ENCODE measurements at regions not wholly inside any gene's neighbourhood (a gene's known extent, or its start where the extent isn't known, plus 50 kb on each side); places are given as distances from the start of the nearest gene placed in this dataset.

DNA sequence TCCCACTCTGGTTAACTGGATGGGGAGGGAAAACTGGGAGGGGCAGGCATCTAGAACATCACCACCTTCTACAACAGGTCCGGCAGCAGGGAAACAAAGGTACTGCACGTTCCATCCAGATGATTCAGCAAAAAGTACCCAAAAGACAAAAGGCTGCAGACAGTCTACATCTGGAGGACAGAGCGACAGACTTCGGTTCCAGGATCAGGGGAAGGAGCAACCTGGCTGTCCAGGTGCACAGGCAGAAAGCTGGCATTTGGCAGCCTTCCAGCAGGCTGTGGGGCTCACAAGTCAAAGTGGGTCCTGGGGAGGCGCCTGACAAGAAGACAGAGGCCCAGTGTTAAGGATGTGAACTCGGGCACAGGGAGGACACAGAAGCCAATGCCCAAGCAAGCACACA lies 202.9 kb downstream of the SUCLA2 start (continued):
- TF ChIP-seq, protein P1, sequence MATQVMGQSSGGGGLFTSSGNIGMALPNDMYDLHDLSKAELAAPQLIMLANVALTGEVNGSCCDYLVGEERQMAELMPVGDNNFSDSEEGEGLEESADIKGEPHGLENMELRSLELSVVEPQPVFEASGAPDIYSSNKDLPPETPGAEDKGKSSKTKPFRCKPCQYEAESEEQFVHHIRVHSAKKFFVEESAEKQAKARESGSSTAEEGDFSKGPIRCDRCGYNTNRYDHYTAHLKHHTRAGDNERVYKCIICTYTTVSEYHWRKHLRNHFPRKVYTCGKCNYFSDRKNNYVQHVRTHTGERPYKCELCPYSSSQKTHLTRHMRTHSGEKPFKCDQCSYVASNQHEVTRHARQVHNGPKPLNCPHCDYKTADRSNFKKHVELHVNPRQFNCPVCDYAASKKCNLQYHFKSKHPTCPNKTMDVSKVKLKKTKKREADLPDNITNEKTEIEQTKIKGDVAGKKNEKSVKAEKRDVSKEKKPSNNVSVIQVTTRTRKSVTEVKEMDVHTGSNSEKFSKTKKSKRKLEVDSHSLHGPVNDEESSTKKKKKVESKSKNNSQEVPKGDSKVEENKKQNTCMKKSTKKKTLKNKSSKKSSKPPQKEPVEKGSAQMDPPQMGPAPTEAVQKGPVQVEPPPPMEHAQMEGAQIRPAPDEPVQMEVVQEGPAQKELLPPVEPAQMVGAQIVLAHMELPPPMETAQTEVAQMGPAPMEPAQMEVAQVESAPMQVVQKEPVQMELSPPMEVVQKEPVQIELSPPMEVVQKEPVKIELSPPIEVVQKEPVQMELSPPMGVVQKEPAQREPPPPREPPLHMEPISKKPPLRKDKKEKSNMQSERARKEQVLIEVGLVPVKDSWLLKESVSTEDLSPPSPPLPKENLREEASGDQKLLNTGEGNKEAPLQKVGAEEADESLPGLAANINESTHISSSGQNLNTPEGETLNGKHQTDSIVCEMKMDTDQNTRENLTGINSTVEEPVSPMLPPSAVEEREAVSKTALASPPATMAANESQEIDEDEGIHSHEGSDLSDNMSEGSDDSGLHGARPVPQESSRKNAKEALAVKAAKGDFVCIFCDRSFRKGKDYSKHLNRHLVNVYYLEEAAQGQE (IDR thresholded peaks at IDR 0.05): no peak
- TF ChIP-seq, protein P2, sequence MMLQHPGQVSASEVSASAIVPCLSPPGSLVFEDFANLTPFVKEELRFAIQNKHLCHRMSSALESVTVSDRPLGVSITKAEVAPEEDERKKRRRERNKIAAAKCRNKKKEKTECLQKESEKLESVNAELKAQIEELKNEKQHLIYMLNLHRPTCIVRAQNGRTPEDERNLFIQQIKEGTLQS (IDR thresholded peaks at IDR 0.05): no peak
- TF ChIP-seq GABPA (IDR thresholded peaks at IDR 0.05 in 1 of 2, conservative IDR thresholded peaks at IDR 0.05 in 1 of 2) (no peak), RAD21 (IDR thresholded peaks at IDR 0.05) (no peak)

DNA sequence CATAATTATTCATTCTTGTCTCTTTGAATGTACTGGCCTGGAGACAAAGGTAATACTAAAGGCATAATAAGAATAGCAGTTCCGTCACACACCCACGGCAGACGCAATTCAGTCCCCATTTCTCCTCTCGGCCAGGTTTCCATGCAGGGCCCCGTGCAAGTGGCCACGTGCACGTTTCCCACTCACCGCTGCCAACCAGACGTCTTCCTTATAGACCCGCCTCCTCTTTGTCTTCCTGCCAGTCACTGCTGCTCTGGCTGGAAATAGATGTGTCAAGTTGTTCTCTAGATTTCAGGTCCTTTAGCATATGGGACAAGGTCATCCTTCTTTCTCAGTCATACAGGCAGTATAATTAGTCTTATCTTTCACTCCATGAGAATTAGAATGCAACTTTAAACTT lies 204.3 kb downstream of the SUCLA2 start:
- Histone ChIP-seq H3K9me3 (ENCODE audit: control insufficient read depth in 4 of 4, low read length in 3 of 4) (no peaks in the 10 kb centered on the region), H3K27ac (ENCODE audit: low read depth in 1 of 2, low read length in 2 of 2) (no peak overlapping the region), H3K4me1 (ENCODE audit: control insufficient read depth in 4 of 4, insufficient read depth in 4 of 4, low read length in 3 of 4) (no peaks in the 10 kb centered on the region), H3K4me3 (ENCODE audit: low read depth in 1 of 3, low read length in 3 of 3) (no peak overlapping the region), H3K9ac (ENCODE audit: low read depth in 1 of 2, low read length in 2 of 2) (no peak overlapping the region), H3K36me3 (ENCODE audit: control insufficient read depth in 4 of 4, insufficient read depth in 3 of 4, low read depth in 1 of 4, low read length in 3 of 4) (no peaks in the 10 kb centered on the region), H3K27me3 (ENCODE audit: control insufficient read depth in 4 of 4, insufficient read depth in 4 of 4, low read length in 3 of 4) (no peaks in the 10 kb centered on the region)
- DNase-seq (ENCODE audit: low spot score): no peak
- TF ChIP-seq, protein P1 (IDR thresholded peaks at IDR 0.05): no peak
- TF ChIP-seq SP1 (IDR thresholded peaks at IDR 0.05) (no peak), GABPA (IDR thresholded peaks at IDR 0.05 in 1 of 2, conservative IDR thresholded peaks at IDR 0.05 in 1 of 2) (no peak), HNF4A (conservative IDR thresholded peaks at IDR 0.05) (no peak), YY1 (IDR thresholded peaks at IDR 0.05) (no peak), EGR1 (IDR thresholded peaks at IDR 0.05; ENCODE audit: low read depth in 2 of 2) (no peak), NR2F2 (IDR thresholded peaks at IDR 0.05) (no peak), JUND (IDR thresholded peaks at IDR 0.05) (no peak), HNF4G (IDR thresholded peaks at IDR 0.05) (no peak), RXRA (IDR thresholded peaks at IDR 0.05) (no peak), TAF1 (conservative IDR thresholded peaks at IDR 0.05) (no peak), FOXA1 (IDR thresholded peaks at IDR 0.05) (no peak), RAD21 (IDR thresholded peaks at IDR 0.05) (no peak)
- TF ChIP-seq, protein P3, sequence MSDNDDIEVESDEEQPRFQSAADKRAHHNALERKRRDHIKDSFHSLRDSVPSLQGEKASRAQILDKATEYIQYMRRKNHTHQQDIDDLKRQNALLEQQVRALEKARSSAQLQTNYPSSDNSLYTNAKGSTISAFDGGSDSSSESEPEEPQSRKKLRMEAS (IDR thresholded peaks at IDR 0.05): no peak
- TF ChIP-seq, protein P4, sequence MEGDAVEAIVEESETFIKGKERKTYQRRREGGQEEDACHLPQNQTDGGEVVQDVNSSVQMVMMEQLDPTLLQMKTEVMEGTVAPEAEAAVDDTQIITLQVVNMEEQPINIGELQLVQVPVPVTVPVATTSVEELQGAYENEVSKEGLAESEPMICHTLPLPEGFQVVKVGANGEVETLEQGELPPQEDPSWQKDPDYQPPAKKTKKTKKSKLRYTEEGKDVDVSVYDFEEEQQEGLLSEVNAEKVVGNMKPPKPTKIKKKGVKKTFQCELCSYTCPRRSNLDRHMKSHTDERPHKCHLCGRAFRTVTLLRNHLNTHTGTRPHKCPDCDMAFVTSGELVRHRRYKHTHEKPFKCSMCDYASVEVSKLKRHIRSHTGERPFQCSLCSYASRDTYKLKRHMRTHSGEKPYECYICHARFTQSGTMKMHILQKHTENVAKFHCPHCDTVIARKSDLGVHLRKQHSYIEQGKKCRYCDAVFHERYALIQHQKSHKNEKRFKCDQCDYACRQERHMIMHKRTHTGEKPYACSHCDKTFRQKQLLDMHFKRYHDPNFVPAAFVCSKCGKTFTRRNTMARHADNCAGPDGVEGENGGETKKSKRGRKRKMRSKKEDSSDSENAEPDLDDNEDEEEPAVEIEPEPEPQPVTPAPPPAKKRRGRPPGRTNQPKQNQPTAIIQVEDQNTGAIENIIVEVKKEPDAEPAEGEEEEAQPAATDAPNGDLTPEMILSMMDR (IDR thresholded peaks at IDR 0.05; ENCODE audit: low read depth, low read length, missing input control): no peak
- WGBS: 86% methylated on average over 10 of the region's 10 CpGs
